CD14-positive monocyte (primary cell): ENCODE measurements at regions not wholly inside any gene's neighbourhood (a gene's known extent, or its start where the extent isn't known, plus 50 kb on each side); places are given as distances from the start of the nearest gene placed in this dataset.

Experiments used
- DNase-seq, 3 donors: peaks; one replicate each; pipeline ENCODE4 v3.0.0-alpha.2; 2011 to 2022
- H2AFZ ChIP-seq: 2 replicates; pipeline ENCODE4 v1.6.0; 2012; ENCODE audit warnings: mild to moderate bottlenecking, low read depth, low read length, inconsistent platforms; ENCODE audit not compliant: insufficient read depth, poor library complexity, severe bottlenecking
- H3K27ac ChIP-seq, 2 donors: 1 replicate in 1 of 2; 2 replicates in 1 of 2; pipeline ENCODE4 v1.5.1; 2012 to 2013; ENCODE audit warnings: low read length in 2 of 2, control low read depth in 1 of 2, inconsistent platforms in 1 of 2, low read depth in 1 of 2, mild to moderate bottlenecking in 1 of 2
- H3K27me3 ChIP-seq, 2 donors: one replicate each; pipeline versions ENCODE4 v1.6.0 to v1.6.1; 2011 to 2013; ENCODE audit warnings: low read length in 2 of 2; ENCODE audit not compliant: control insufficient read depth in 2 of 2, insufficient read depth in 2 of 2
- H3K36me3 ChIP-seq, 2 donors: replicated peaks in 1 of 2; 1 replicate in 1 of 2; 2 replicates in 1 of 2; pipeline versions ENCODE4 v1.5.1 to v1.6.1; 2012 to 2013; ENCODE audit warnings: low read length in 2 of 2, control low read depth in 1 of 2, inconsistent platforms in 1 of 2, mild to moderate bottlenecking in 1 of 2; ENCODE audit not compliant: insufficient read depth in 2 of 2, control insufficient read depth in 1 of 2
- H3K4me1 ChIP-seq, 2 donors: 1 replicate in 1 of 2; 2 replicates in 1 of 2; pipeline versions ENCODE4 v1.5.1 to v1.6.1; 2012 to 2013; ENCODE audit warnings: low read length in 2 of 2, control low read depth in 1 of 2, inconsistent platforms in 1 of 2, mild to moderate bottlenecking in 1 of 2, moderate library complexity in 1 of 2; ENCODE audit not compliant: insufficient read depth in 2 of 2, control insufficient read depth in 1 of 2
- H3K4me2 ChIP-seq: replicated peaks from 2 replicates; pipeline ENCODE3; 2012; ENCODE audit warnings: low read length, moderate library complexity, mild to moderate bottlenecking; ENCODE audit not compliant: poor library complexity, severe bottlenecking; ENCODE audit errors: extremely low read depth
- H3K4me3 ChIP-seq, 3 experiments: fragments of 200-600 bp in 1 of 3; sonication (generic) in 1 of 3; replicated peaks in 1 of 3; 1 replicate in 2 of 3; 2 replicates in 1 of 3; pipeline ENCODE4 v1.5.1; 2011 to 2013; ENCODE audit warnings: low read length in 3 of 3, mild to moderate bottlenecking in 3 of 3, control low read depth in 2 of 3, low read depth in 2 of 3, inconsistent platforms in 1 of 3, moderate library complexity in 1 of 3
- H3K79me2 ChIP-seq: 2 replicates; pipeline ENCODE4 v1.6.0; 2012; ENCODE audit warnings: mild to moderate bottlenecking, control low read depth, inconsistent platforms, low read length, moderate library complexity; ENCODE audit not compliant: insufficient read depth
- H3K9ac ChIP-seq: 2 replicates; pipeline ENCODE4 v1.6.0; 2017; ENCODE audit warnings: low read length, mild to moderate bottlenecking; ENCODE audit not compliant: insufficient read depth, poor library complexity, severe bottlenecking
- H3K9me3 ChIP-seq, 2 donors: replicated peaks in 1 of 2; 1 replicate in 1 of 2; 2 replicates in 1 of 2; pipeline versions ENCODE4 v1.5.1 to v1.6.1; 2012 to 2013; ENCODE audit warnings: low read length in 2 of 2, control low read depth in 1 of 2; ENCODE audit not compliant: control insufficient read depth in 1 of 2, insufficient read depth in 1 of 2
- H4K20me1 ChIP-seq: 2 replicates; pipeline ENCODE4 v1.6.0; 2012; ENCODE audit warnings: mild to moderate bottlenecking, low read length, control low read depth, moderate library complexity; ENCODE audit not compliant: insufficient read depth
- H3K27ac Mint-ChIP-seq, 7 donors: one replicate each; pipeline ENCODE4 v1.8.0; 2020; ENCODE audit warnings: mild to moderate bottlenecking in 7 of 7, mixed read lengths in 7 of 7, moderate library complexity in 6 of 7, inconsistent platforms in 2 of 7
- H3K27me3 Mint-ChIP-seq, 3 donors: one replicate each; pipeline ENCODE4 v1.8.0; 2021 to 2022; ENCODE audit warnings: low read depth in 3 of 3, mild to moderate bottlenecking in 3 of 3, mixed read lengths in 3 of 3, moderate library complexity in 3 of 3, inconsistent platforms in 1 of 3
- H3K36me3 Mint-ChIP-seq, 2 donors: one replicate each; pipeline ENCODE4 v1.8.0; 2020; ENCODE audit warnings: mixed read lengths in 2 of 2, inconsistent platforms in 1 of 2, mild to moderate bottlenecking in 1 of 2
- H3K4me1 Mint-ChIP-seq: one replicate; pipeline ENCODE4 v1.8.0; 2020; ENCODE audit warnings: mild to moderate bottlenecking, mixed read lengths
- H3K4me3 Mint-ChIP-seq, 2 donors: one replicate each; pipeline ENCODE4 v1.8.0; 2020; ENCODE audit warnings: mild to moderate bottlenecking in 2 of 2, mixed read lengths in 2 of 2, moderate library complexity in 1 of 2
- H3K9me3 Mint-ChIP-seq, 7 donors: one replicate each; pipeline ENCODE4 v1.8.0; 2020 to 2022; ENCODE audit warnings: mixed read lengths in 7 of 7, mild to moderate bottlenecking in 6 of 7, moderate library complexity in 6 of 7, inconsistent platforms in 2 of 7
- CTCF ChIP-seq: fragments of 200-600 bp; IDR thresholded peaks from one replicate; pipeline ENCODE4 v1.8.0; 2022; ENCODE audit warnings: antibody characterized with exemption, mild to moderate bottlenecking
- WGBS: methylation state at CpG from one replicate; pipeline ENCODE4 v1.1.5; 2013; ENCODE audit warnings: missing lambda C conversion rate; ENCODE audit not compliant: insufficient coverage; 5-methylcytosine and 5-hydroxymethylcytosine counted together
- intact Hi-C, 2 donors: fragments of 100-400 bp; cut with micrococcal nuclease; formaldehyde crosslinking; loops; one replicate each; pipeline versions ENCODE4 v1.15.0 to v1.15.1; 2023

- intact Hi-C loops = no loop called here
- H3K27me3 Mint-ChIP-seq = peaks cover 52 to 72% (median 61%) of the 10 kb centered on the region in 3 donors
- Histone ChIP-seq H3K9me3 (peaks cover 0 to 24% of the 10 kb centered on the region in 2 donors), H2AFZ (no peak overlapping the region), H3K4me1 (peaks cover 14 to 20% of the 10 kb centered on the region in 2 donors), H3K27me3 (peaks cover 40 to 79% of the 10 kb centered on the region in 2 donors), H3K9ac (no peak overlapping the region), H4K20me1 (no peaks in the 10 kb centered on the region), H3K36me3 (no peaks in the 10 kb centered on the region), H3K4me2 (peak overlapping the region; percentile 48), H3K27ac (no peak overlapping the region), H3K4me3 (peak overlapping the region in 1 of 3 experiments; percentile 19), H3K79me2 (no peaks in the 10 kb centered on the region)
- no peak for DNase-seq
- H3K4me3 Mint-ChIP-seq = peak overlapping the region; percentile 53 to 91
- H3K9me3 Mint-ChIP-seq = peaks cover 0 to 18% (median 6%) of the 10 kb centered on the region in 7 donors
- 5% methylated on average over 22 of the region's 23 CpGs for WGBS
- peak; percentile 14 for TF ChIP-seq CTCF
- peaks cover 27% of the 10 kb centered on the region for H3K4me1 Mint-ChIP-seq
- peak overlapping the region in 1 of 7 donors; percentile 20 for H3K27ac Mint-ChIP-seq
- peaks cover 3 to 6% of the 10 kb centered on the region in 2 donors for H3K36me3 Mint-ChIP-seq
Observed at GRCh38 chr10:23693501-23693901, 254.6 kb downstream of the OTUD1 start.

GRCh38 chr10:23693925-23694324, 255.1 kb downstream of the OTUD1 start:
- H3K27ac ChIP-seq = no peak overlapping the region
- H3K4me1 ChIP-seq = peaks cover 14 to 20% of the 10 kb centered on the region in 2 donors
- Mint-ChIP-seq H3K9me3 (peaks cover 0 to 18% (median 6%) of the 10 kb centered on the region in 7 donors), H3K4me3 (peak overlapping the region; percentile 56 to 91), H3K4me1 (peaks cover 27% of the 10 kb centered on the region), H3K36me3 (peaks cover 3 to 6% of the 10 kb centered on the region in 2 donors), H3K27ac (no peak overlapping the region), H3K27me3 (peaks cover 52 to 73% (median 59%) of the 10 kb centered on the region in 3 donors)
- H3K4me3 ChIP-seq = peak overlapping the region in 1 of 3 experiments; percentile 36
- H4K20me1 ChIP-seq = no peaks in the 10 kb centered on the region
- no peak for TF ChIP-seq CTCF
- H3K4me2 ChIP-seq = peak overlapping the region; percentile 48
- no peak for DNase-seq
- H3K9ac ChIP-seq = no peak overlapping the region
- H2AFZ ChIP-seq = no peak overlapping the region
- H3K79me2 ChIP-seq = no peaks in the 10 kb centered on the region
- peaks cover 0 to 24% of the 10 kb centered on the region in 2 donors for H3K9me3 ChIP-seq
- H3K36me3 ChIP-seq = no peaks in the 10 kb centered on the region
- WGBS = 7% methylated on average over 10 of the region's 18 CpGs
- peaks cover 40 to 81% of the 10 kb centered on the region in 2 donors for H3K27me3 ChIP-seq
- intact Hi-C loops = no loop called here
